ENCODE measurements at regions not wholly inside any gene's neighbourhood (a gene's known extent, or its start where the extent isn't known, plus 50 kb on each side); places are given as distances from the start of the nearest gene placed in this dataset.

DNA sequence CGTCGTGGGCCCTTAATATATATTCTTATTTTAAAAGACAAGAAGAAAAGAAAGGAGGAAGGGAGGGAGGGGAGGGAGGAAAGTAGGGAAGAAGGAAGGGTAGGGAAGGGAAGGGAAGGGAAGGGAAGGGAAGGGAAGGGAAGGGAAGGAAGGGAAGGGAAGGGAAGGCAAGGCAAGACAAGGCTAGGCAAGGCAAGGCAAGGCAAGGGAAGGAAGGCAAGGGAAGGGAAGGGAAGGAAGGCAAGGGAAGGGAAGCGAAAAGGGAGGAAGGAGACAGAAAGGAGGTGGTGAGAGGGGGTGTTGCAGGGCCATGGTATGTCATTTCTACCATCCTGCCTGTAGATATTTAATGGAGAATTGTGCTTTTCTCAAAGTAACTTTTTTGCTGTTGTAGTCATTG, 83.9 kb upstream of the BTBD3 start:
- Mint-ChIP-seq H3K36me3 (ENCODE audit: low read depth) (peaks cover 2% of the 10 kb centered on the region), H3K9me3 (peaks cover 5% of the 10 kb centered on the region), H3K4me3 (no peak overlapping the region), H3K27ac (ENCODE audit: unreplicated experiment) (no peak overlapping the region), H3K4me1 (no peaks in the 10 kb centered on the region), H3K27me3 (ENCODE audit: low read depth) (no peaks in the 10 kb centered on the region)
- TF ChIP-seq, protein P1, sequence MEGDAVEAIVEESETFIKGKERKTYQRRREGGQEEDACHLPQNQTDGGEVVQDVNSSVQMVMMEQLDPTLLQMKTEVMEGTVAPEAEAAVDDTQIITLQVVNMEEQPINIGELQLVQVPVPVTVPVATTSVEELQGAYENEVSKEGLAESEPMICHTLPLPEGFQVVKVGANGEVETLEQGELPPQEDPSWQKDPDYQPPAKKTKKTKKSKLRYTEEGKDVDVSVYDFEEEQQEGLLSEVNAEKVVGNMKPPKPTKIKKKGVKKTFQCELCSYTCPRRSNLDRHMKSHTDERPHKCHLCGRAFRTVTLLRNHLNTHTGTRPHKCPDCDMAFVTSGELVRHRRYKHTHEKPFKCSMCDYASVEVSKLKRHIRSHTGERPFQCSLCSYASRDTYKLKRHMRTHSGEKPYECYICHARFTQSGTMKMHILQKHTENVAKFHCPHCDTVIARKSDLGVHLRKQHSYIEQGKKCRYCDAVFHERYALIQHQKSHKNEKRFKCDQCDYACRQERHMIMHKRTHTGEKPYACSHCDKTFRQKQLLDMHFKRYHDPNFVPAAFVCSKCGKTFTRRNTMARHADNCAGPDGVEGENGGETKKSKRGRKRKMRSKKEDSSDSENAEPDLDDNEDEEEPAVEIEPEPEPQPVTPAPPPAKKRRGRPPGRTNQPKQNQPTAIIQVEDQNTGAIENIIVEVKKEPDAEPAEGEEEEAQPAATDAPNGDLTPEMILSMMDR (conservative IDR thresholded peaks at IDR 0.05), result no peak
- DNase-seq (ENCODE audit: low read depth, low spot score), result no peak

DNA sequence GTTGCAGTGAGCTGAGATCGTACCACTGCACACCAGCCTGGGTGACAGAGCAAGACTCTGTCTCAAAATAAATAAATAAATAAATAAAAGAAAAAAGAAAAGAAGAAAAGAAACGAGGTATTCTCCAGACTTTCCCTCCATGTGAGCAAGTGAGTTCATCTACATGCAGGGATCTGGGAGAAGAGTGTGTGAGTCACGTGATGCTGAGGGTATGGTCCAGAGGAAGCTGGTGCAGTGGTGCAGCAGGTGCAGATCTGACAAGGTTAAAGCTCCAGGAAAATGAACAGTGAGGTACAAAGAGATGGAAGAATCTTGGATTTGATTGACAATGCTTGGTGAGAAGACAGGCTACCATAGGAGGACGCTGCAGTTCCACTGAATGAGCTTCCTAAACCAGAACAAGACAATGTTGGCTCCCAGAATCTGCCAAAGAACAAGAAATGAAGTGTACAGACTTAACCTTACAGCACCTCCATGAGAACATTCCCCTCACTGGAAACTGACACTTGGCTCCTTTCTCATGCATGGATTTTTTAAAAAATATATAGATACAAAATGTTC, 79.5 kb upstream of the BTBD3 start:
- peaks cover 2% of the 10 kb centered on the region for H3K36me3 Mint-ChIP-seq (ENCODE audit: low read depth)
- H3K27me3 Mint-ChIP-seq (ENCODE audit: low read depth), result no peaks in the 10 kb centered on the region
- no peak for DNase-seq (ENCODE audit: low read depth, low spot score)
- TF ChIP-seq, protein P1 (conservative IDR thresholded peaks at IDR 0.05), result no peak
- no peak overlapping the region for H3K27ac Mint-ChIP-seq (ENCODE audit: unreplicated experiment)
- H3K4me3 Mint-ChIP-seq, result no peak overlapping the region
- no peaks in the 10 kb centered on the region for H3K4me1 Mint-ChIP-seq
- peaks cover 5% of the 10 kb centered on the region for H3K9me3 Mint-ChIP-seq

DNA sequence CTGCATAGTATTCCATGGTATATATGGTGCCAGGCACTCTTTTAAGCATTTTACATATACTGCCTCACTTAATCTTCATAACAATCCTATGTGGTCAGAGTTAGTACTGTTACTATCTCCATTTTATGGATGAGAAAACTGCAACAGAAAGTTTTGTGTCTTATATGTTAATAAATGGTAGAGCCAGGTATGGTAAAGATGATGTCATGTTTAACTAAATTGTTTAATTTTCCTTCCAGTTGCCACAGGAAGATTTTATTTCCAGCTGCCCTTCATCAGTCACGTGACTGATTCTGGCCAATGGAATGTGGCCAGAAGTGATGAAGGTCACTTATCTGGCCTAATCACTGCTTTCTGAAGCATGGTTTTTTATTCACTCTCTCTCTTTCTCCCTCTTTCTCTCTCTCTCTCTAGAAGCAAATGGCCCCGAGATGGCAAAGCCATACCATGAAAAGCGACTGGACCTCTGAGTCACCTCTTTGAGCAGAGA, 75.7 kb upstream of the BTBD3 start:
- Mint-ChIP-seq H3K4me1 (no peaks in the 10 kb centered on the region), H3K27ac (ENCODE audit: unreplicated experiment) (no peak overlapping the region), H3K36me3 (ENCODE audit: low read depth) (no peaks in the 10 kb centered on the region), H3K9me3 (peaks cover 2% of the 10 kb centered on the region), H3K27me3 (ENCODE audit: low read depth) (no peaks in the 10 kb centered on the region), H3K4me3 (no peak overlapping the region)
- TF ChIP-seq, protein P1 (conservative IDR thresholded peaks at IDR 0.05), result no peak
- no peak for DNase-seq (ENCODE audit: low read depth, low spot score)

DNA sequence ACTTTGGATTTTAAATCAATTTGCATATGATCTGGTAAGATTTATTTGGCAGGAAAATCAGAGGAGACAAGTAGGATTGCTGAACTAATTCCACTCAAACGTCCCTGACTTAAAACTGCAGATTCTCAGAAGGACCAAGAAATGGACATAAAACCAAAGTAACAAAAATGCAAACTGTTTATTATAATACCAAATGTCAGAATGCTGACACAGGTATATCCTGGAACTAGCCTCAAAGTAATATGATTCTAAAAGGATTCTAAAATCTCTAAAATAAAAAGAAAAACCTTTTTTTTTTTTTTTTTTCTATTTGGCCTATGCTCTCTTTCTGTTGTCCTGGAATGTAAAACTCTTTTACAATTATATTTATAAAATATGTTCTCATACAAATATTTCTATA, 74.4 kb upstream of the BTBD3 start:
- TF ChIP-seq, protein P1 (conservative IDR thresholded peaks at IDR 0.05), result no peak
- Mint-ChIP-seq H3K4me1 (no peaks in the 10 kb centered on the region), H3K36me3 (ENCODE audit: low read depth) (no peaks in the 10 kb centered on the region), H3K27ac (ENCODE audit: unreplicated experiment) (no peak overlapping the region), H3K9me3 (peaks cover 2% of the 10 kb centered on the region), H3K27me3 (ENCODE audit: low read depth) (no peaks in the 10 kb centered on the region), H3K4me3 (no peak overlapping the region)
- no peak for DNase-seq (ENCODE audit: low read depth, low spot score)

DNA sequence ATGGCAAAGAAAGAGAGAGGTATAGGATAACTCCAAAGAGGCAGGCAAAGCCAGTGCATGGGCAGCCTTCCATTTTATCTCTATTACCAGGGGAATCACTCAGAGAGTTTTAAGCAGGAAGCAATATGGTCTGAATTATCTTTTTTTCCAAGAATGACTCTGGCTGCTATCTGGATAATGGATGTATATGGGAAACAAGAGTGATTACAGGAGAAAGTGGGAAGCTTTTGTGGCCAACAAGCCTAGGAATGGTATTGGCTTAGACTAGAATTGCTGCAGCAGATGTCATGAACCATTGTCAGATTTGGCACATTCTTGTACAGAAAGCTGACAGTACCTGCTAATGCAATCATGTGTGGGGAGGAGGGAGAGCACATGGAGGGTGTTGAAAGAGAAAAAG, 73.0 kb upstream of the BTBD3 start:
- H3K36me3 Mint-ChIP-seq (ENCODE audit: low read depth), result no peaks in the 10 kb centered on the region
- no peak for DNase-seq (ENCODE audit: low read depth, low spot score)
- H3K4me3 Mint-ChIP-seq, result no peak overlapping the region
- H3K27me3 Mint-ChIP-seq (ENCODE audit: low read depth), result no peaks in the 10 kb centered on the region
- TF ChIP-seq, protein P1 (conservative IDR thresholded peaks at IDR 0.05), result no peak
- peaks cover 4% of the 10 kb centered on the region for H3K4me1 Mint-ChIP-seq
- no peak overlapping the region for H3K27ac Mint-ChIP-seq (ENCODE audit: unreplicated experiment)
- peaks cover 2% of the 10 kb centered on the region for H3K9me3 Mint-ChIP-seq

Data from neural crest cell (in vitro differentiated cells).